Hematopoietic multipotent progenitor cell treated with erythropoietin and hydrocortisone succinate and interleukin-3 and kit ligand, for 4 days (in vitro differentiated cells): ENCODE measurements at regions not wholly inside any gene's neighbourhood (a gene's known extent, or its start where the extent isn't known, plus 50 kb on each side); places are given as distances from the start of the nearest gene placed in this dataset.

ENCODE experiments used
- DNase-seq: peaks from one replicate; pipeline ENCODE4 v3.0.0-alpha.2; 2015

DNA sequence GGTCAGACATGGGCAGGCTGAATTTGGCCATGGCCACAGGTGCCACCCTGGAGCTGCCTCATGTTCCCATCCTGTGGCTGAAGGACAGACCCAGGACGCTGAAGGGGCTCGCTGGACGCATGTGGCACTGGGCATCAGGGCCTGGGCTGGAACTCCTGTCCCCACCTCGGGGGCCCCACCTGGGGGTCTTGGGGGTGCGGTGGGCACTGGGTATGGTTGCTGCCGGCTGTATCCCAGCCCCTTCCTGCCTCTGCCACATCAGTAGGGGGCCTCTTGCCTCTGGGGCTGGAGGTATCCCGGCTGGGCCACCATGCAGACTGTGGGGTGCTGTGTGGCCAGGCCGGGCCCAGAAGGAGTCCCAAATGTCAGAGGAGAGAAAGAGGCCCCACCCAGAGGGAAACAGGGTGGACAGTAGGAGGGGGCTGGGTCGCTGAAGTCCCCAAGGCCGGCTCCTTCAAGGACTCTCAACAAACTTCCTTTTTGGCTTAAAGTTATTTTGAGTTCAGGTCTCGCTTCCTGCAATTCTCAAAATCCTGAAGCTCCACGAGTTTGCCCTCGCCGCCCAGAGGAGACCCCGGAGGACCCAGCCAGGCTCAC is 78.7 kb downstream of the SIK1 start:
- DNase-seq: no peak

DNA sequence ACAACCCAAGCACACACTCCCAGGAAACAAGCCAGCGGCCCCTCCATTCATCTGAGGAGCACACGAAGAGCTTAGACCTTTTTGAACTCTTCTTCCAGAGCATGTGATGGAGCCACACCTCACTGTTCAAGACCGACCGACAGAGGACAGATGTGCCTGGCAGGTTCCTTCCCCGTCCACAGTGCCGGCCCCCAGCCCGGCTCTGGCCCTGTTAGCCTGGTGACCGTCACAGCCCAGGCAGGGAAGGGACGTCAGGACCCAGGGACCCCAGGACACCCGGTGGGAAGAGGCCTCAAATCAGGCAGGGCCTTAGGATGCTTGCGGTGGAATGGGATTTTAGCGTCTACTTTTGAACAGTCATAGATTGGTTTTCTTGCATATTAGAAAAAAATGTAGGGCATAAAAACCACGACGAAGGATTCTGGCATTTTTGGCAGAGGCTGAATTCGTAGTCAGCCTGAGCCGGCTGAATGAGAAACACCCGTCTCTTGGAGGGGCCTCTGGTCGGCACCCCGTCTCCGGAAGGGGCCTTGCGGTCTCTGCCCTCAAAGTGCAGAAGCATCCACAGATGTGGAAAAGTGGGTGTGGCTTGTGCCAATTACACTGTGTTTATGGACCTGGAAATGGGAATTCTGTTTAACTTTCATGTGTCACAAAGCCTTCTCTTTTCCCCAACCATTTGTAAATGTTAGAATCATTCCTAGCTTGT is 79.3 kb downstream of the SIK1 start:
- DNase-seq: no peak

DNA sequence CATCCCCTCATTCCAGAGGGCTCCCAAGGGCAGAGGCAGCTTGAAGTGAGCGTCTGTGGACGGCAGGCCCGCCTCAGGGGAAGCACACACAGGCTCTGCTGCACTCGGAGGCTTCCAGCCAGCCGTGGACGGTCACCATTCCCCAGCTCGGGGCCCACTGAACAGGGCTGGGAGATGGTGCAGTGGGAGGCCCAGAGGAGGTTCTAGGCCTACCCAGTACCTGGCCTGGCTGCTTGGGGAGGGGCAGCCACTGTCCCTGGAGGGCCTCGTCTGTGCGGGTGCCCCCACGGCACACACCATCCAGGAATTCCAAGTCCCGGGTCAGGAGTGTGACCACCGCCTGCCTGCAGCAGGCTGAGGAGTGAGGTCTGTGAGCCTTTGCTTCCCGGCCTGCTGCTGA is 80.4 kb downstream of the SIK1 start:
- DNase-seq: no peak

DNA sequence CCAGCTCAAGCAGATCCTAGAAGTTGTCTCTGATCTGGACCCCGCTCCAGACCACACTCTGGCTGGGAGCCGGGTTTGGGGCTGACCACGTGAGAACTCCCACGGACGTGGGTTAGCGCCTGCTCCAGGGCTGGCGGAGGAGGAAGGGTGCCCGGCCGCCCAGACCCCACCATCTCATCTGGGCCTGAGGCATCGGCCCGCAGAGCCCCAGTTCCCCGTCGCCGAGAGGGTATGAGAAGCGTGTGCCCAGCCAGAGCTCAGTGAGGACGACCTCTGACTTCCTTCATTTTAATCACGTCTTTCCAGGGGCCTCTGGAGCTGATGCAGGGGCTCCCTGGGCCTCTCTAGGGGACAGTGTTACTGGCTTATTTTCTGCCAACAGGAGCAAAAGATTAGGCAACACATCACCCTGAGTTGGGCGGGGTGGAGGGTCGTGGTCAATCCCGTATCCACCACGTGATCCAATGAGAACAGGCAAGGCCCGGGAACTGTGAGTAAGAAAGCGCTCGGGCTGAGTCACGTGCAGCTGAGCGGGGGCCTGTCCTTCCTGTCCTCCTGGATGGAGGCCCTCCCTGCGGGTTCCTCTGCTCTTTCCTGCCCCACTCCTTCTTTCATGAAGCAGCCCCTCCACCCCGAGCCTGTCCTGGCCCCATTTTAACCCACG is 81.1 kb downstream of the SIK1 start:
- DNase-seq: peak; percentile 81

DNA sequence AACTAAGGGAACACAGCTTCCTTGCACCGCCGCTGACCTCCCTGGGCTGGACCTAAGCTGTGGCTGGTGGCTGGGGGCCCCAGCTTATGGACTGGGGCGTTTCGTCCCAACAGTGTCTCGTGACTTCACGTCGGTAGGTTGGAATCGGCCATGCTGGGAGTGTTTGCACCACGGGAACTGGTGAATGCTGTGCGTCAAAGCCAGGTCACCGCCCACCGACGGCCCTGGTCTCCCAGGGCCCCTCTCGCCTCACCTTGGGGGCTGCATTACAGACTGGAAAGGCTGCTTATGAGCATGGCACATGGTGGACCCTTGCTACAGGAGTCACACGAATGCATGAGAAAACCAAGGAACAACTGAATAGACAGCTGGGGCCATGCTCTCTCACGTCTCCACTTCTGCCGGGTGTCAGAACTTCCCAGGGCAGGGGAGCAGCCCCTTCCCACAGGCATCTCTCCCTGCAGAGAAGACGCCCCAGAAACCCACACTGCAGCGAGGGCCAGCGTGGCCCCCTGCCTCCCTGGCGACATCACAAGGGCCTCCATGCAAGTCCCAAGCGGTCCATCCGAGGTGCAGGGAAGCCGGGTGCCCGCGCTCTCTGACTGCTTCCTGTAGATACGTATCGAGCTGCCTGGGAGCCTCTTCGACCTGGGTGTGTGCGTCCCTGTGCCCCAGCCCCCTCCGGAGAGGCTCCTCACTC is 81.7 kb downstream of the SIK1 start:
- DNase-seq: no peak

DNA sequence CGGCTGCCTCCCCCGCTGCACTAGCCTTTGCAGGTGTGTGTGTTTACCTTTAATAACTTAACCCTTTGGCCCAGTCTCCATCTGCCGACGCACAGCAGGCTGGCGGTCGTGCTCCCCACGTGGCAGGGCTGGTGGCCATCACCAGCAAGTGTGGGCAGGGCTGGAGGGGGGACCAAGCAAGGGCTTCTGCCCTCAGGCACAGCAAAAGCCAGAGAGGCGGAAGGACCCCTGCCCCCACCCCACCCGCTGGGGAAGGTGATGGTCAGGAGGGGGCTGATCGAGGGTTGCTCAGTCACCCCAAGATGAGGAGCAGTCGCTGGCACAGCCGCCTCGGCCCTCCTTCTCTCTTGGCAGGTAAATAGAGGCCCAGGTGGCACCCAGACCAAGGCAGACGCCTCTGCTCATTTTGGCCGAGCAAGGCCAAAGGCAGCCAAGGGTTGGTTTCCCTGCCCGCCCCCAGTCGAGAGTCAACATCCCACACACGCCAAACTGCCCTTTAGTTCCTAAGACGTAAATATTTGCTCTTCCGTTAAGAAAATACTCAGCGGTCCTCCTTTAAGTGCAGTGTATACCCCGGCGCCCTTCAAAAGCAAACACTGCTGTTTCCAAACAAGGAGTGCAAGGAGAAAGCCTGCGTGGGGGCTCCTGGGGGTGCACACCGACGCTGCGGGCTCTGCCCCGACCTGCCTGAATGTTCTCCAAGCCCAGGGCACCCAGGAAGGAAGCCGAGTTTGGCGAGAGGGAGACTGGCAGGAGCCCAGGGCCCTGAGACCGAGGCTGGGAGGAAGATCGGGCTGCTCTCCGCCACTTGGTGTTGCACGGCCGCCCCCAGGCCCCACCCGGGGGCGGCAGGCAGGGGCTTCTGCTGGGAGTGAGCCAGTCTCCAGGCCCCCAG is 82.7 kb downstream of the SIK1 start:
- no peak for DNase-seq

DNA sequence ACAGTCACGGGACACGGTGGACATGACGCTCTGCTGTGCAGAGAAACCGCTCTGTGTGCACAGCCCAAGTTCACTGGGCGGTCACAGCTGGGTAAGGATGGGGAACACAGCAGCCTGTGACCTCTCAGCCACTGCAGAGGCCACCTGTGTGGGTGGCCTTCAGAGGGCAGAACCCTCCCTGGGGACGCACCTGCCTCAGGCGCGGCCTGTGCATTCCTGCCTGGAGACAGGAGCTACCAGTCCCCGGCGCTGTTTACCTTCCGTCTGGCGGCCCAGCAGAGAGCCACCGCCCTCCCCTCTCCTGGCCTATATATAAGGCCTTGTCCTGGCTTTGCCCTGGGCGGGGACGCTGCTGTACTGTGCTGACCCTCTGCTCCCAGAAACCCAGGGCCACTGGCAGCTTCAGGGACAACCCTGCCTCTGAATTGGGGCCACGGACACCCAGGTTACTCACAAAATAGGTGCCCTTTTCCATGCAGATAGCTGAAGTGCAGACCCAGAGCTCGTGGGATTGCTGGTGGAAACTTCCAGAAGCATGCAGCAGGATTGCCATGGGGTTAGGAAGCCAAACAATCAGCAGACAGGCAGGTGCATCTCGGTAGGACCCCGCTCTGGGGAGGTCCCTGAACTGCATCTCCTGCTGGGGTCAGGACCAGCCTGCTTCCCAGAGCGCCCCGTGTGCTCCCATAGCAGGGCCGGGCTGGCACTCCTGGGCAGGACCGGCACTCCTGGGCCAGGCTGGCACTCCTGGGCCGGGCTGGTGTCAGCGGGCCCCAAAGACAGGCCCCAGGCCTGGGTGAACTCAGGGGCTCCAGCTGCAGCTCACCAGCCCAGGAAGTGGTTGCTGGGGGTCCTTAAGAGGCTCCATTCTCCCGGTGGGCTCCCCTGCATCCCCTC is 83.6 kb downstream of the SIK1 start:
- no peak for DNase-seq

DNA sequence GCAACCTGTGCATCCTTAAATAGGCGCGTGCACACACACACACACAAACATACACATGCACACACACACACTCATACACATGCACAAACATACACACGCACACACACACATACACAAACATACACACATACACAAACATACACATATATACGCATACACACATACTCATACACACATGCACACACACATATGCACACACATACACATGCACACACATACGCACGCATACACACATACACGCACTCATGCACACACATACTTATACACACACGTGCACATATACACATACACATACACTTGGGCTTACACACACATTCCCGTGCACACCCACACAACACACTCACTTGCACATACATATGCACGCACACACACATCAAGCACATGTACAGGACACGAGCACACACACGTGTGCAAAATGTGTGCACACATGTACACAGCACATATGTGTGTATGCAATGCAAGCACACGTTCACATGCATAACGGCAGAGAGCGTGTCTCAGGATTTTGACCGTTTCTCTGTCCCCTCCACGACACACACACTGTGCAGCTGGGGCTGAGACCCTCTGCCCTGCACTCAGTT is 84.5 kb downstream of the SIK1 start:
- DNase-seq: no peak

DNA sequence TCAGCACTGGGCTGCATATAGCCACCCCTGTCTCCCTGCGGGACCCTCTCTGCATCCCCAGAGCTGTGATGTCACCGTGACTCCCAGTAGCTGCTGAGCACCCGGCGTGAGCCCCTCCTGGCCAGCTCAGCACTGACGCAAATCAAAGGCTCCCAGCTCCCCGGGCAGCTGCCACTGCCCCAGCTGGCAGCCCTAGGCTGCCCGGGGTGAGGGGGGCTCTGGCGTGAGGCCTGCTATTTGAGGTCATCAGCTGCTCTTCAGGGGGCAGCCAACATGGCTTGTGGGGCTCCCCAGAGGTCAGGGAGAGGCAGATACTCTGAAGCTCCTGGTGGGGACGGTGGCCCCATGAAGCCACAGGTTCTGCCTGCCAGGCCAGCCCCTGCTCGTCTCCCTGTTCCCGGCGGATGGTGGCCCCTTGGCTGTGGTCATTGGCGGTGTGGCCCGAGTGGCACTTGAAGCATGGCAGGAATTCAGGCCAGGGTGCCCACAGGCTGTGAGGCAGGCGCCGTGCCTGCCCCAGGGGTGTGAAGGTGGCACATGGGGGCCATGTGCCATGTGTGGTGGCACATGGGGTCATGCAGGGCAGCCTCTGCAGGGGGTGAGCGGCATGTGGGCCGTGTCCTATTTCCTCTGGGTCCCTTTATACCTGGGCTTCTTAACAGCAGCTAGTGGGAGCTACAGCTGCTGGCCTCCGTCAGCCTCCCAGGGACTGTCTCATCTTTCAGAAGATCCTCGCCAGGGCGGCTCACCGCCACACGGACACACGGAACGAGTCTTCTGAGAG is 85.4 kb downstream of the SIK1 start:
- DNase-seq: no peak

DNA sequence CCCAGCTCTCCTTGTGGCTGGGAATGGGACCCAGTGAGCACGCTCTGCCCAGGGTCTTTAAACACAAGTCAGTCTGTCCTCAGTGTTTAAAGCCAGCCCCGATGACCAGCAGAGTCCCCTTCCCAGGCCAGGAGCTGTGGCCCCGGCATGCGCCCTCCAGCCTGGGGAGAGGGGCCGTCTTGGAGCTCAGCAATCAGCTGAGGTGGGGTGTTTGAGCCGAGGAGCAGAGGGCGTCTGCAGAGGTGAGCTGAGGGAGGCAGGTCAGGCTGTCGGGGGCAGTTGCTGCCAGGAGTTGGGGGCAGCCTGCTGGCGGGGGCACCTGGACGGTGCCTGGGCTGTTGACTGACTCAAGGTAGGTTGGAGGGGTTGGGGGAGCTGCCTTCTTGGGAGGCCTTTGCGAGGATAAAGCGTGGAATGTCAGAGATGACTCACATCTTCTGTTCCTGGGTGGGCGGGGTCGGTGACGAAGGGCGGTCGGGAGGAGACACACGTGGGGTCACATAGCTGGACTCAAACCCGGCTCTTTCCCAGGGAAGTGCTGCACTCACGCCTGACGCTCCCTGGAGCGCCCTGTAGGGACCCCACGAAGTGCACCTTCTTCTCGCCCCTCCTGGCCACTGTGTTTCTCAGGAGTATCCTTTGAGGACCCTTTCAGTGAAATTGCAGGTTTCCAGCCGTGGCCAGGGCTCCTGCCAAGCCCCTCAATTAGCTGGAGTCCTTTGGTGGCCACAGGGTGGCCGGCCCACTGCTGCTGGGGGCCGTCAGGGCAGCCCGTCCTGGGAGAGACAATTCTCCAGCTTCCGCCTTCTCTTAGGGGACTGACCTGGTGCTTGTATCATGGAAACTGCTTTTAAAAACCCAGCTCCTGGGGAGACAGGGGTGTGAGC is 86.2 kb downstream of the SIK1 start:
- DNase-seq: no peak

DNA sequence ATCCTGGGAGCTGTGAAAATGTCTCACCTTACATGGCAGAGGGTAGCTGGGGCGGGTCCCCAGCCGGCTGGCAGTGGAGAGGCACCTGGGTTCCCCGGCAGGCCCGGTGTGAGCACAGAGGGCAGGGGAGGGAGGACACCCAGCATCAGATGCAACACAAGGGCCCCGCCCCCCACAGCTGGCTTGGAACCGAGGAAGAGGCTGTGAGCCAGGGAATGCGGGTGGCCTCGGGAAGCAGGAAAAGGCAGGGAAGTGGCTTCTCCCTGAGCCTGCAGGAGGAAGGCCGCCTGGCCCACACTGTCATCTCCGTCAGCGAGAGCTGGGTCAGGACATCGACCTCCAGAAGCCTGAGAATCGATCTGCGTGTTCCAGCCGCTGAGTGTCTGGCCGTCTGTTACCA is 87.3 kb downstream of the SIK1 start:
- DNase-seq: no peak

DNA sequence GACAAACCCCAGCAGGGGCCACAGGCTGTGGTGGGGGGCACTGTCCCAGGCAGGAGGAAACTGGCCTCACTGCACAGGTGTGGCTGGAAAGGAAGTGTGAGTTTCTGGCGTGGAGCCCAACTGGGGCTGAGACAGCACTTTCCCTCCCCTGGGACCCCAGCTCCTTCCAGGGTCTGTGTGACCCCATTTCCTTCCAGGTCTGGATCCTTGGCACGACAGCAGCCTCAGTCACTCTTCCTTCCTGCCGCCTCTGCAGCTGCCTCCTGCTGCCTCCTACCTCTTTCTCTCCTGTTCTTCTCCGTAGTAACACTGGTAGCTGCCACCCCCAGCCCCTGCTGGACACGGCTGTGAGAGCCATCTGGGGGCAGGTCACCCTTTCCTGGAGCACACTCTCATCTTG is 88.0 kb downstream of the SIK1 start:
- peak; percentile 12 for DNase-seq

DNA sequence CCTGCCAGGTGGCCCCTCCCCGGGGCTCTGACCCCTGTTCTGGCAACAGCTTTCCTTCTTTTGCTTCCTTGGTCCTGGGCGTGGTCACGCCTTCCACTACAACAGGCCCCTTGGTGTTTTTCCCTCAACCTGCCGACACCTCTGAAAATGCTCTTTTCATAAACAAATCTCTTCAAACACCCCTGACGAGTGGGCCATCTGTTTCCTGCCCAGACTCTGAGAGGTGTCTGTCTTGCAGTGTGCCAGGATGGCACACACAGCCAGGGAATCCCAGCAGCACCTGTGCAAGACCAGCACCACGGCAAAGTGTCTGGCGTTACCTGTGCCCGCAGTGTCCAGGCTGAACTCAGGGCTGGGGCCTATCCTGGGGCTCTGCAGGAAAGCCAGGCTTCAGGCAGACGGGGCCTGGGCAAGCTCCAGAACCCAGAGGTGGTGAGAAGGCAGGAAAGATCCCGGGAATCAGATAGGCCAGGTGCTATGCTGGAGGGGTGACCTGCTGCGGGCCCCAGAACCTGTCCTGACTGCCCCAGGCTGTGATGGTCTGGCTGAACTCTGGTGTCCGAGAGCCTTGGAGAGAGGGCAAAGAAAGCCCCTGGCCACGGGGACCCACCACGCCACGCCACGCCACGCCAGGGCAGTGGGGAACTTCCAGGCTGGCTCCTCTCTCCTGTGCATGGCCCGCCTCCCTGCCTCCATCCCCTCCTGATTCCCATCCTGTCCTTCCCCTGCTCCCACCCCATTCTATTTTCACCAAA is 88.9 kb downstream of the SIK1 start:
- no peak for DNase-seq

DNA sequence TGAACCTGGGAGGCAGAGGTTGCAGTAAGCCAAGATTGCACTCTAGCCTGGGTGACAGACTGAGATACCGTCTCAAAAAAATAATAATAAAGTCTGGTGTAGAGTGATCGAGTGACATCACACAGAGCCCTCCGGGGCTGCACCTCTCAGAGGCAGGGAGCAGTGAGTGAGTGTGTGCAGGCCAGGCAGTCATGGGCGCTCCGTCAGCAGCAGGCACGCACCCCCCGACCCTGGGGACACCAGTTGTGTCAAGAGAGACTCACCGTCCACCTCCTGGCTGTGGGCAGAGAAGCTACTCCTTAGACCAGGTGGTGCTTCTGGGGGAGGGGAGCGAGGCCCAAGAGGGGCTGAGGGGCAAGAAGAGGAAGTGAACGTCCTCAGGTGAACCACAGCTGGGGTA is 91.8 kb downstream of the SIK1 start:
- no peak for DNase-seq

DNA sequence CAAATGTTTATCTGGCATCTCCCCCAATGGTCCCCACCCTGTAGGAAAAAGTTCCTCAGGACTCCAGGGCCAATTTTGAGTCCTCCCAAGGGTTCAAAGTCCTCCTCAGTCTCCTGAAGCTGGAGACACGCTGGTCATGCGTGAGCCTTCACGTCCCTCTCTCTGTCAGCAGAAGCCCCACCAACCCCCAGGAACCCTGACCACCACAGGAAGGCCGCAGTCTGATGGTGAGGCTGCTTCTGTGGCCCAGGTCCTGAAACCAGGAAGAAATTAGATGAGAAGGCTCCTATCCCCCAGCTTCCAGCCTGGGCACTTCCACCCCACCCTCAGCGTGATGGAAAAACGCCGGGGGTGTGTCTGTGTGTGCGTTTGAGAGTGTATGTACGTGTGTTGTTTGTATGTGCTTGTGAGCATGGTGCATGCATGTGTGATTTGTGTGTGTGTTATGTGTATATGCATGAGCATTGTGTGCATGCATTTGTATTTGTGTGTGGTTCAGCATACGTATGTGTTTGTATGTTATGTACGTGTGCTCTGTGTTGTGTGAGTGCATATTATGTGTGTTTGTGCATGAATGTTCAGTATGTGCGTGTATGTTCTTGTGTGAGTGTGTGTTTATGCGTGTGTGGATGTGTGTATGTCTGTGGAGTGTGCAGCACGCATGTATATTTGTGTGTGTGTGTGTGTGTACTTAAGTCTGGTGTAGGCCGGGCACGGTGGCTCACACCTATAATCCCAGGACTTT is 92.5 kb downstream of the SIK1 start:
- no peak for DNase-seq

DNA sequence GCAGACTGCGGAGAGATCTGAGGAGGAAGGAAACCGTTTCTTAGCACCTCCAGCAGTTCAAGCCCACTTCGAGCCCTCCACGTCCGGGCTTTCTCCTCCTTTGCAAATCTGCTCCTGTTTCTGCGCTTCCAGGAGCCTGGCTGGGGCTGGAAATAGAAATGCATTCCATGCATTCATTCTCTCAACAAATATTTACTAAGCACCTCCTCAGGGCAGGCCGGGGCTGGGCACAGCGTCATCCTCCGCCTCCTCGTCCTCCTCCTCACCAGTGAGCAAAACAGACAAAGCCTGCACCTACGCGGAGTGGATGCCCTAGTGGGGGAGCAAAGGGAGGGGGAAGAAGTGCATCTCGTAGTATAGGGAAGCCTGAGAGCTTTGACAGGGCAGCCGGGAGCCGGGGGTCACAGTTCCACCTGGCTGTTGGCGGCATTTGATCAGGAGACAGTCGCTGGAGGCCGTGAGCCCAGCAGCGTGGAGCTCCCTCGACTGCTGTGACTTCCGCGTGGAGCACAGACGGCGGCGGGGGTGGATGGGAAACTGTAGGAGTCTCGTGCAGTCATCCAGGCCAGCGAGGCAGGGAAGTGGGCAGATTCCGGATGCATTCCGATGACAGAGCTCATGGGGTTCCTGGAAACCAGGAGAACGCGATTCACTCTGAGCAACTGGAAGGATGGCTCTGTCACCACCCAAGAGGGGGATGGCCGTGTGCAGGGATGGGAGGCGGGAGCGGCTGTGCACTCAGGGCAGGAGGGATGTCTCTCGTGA is 93.5 kb downstream of the SIK1 start:
- DNase-seq: peak; percentile 13

DNA sequence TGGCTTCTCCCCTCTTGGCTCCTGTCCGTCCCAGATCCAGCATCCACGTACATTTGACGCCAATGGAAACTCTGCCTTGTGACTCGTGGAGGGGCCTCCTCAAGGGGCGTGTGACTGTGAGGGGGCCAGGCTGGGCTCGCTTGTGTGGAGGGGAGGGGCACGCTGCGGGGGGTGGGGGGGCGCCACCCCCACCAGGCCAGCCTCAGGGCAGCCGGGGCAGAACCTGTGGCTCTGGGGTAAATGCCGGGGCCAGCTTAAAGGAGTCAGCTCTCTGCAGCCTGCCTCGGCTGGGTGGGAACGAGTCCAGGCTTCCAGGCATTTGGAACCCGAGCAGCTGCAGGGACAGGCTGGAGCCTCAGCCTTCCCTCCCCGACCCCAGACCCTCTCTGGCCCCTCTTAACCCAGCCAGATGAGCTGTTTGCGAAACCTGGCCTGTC is 94.1 kb downstream of the SIK1 start:
- no peak for DNase-seq
